ENCODE measurements at regions not wholly inside any gene's neighbourhood (a gene's known extent, or its start where the extent isn't known, plus 50 kb on each side); places are given as distances from the start of the nearest gene placed in this dataset.

- H3K4me3 ChIP-seq = peak overlapping the region in 3 of 4 donors; percentile 15 to 17 (median 16)
- no peaks in the 10 kb centered on the region for H3K9me3 ChIP-seq
- H3K27ac ChIP-seq = peak overlapping the region in 3 of 5 donors; percentile 17 to 50 (median 18)
- H3K27me3 ChIP-seq = no peaks in the 10 kb centered on the region
- TF ChIP-seq POLR2A (IDR thresholded peaks at IDR 0.05) = no peak
- peak in 1 of 7 experiments; percentile 7 for TF ChIP-seq CTCF (IDR thresholded peaks at IDR 0.05)
- peaks cover 6 to 23% (median 12%) of the 10 kb centered on the region in 4 donors for H3K4me1 ChIP-seq
- intact Hi-C loops (cut with DNase I; ENCODE audit: low total_unique reads) = no loop called here
- H3K36me3 ChIP-seq = no peaks in the 10 kb centered on the region
- 11 to 22% (median 17%) methylated on average over 13 of the region's 13 CpGs for WGBS, 5 donors
- DNase-seq = peak in 1 of 2 donors; percentile 70
These were observed 521.6 kb downstream of the CD83 start for GRCh38 chr6:14638906-14639761.

- intact Hi-C loops (cut with DNase I; ENCODE audit: low total_unique reads) = no loop called here
These were observed 522.5 kb downstream of the CD83 start for GRCh38 chr6:14639983-14640599.

GRCh38 chr6:14640631-14641030 is 523.1 kb downstream of the CD83 start:
- WGBS, 5 donors = 77 to 87% (median 81%) methylated on average over 2 of the region's 2 CpGs

More at GRCh38 chr6:14639983-14640599, 522.5 kb downstream of the CD83 start:
- H3K4me3 ChIP-seq = no peak overlapping the region
- TF ChIP-seq EP300 (IDR thresholded peaks at IDR 0.05) = no peak
- TF ChIP-seq POLR2AphosphoS5 (IDR thresholded peaks at IDR 0.05) = no peak
- no peak for TF ChIP-seq CTCF (IDR thresholded peaks at IDR 0.05)
- no peak for TF ChIP-seq POLR2A (IDR thresholded peaks at IDR 0.05)
- peaks cover 6 to 23% (median 12%) of the 10 kb centered on the region in 4 donors for H3K4me1 ChIP-seq
- H3K9me3 ChIP-seq = no peaks in the 10 kb centered on the region
- H3K36me3 ChIP-seq = no peaks in the 10 kb centered on the region
- 92 to 93% (median 93%) methylated on average over 12 of the region's 12 CpGs for WGBS, 5 donors
- no peak overlapping the region for H3K27ac ChIP-seq
- H3K27me3 ChIP-seq = no peaks in the 10 kb centered on the region
- DNase-seq = no peak

More at GRCh38 chr6:14640631-14641030, 523.1 kb downstream of the CD83 start:
- Histone ChIP-seq H3K27ac (no peak overlapping the region), H3K36me3 (no peaks in the 10 kb centered on the region), H3K4me1 (peaks cover 6 to 22% (median 12%) of the 10 kb centered on the region in 4 donors), H3K9me3 (no peaks in the 10 kb centered on the region), H3K27me3 (no peaks in the 10 kb centered on the region), H3K4me3 (no peak overlapping the region)
- intact Hi-C loops (cut with DNase I; ENCODE audit: low total_unique reads) = no loop called here
- no peak for TF ChIP-seq POLR2AphosphoS5 (IDR thresholded peaks at IDR 0.05)
- TF ChIP-seq EP300 (IDR thresholded peaks at IDR 0.05) = no peak
- TF ChIP-seq CTCF (IDR thresholded peaks at IDR 0.05) = no peak
- TF ChIP-seq POLR2A (IDR thresholded peaks at IDR 0.05) = no peak
- no peak for DNase-seq
